ENCODE measurements at regions not wholly inside any gene's neighbourhood (a gene's known extent, or its start where the extent isn't known, plus 50 kb on each side); places are given as distances from the start of the nearest gene placed in this dataset.

DNA sequence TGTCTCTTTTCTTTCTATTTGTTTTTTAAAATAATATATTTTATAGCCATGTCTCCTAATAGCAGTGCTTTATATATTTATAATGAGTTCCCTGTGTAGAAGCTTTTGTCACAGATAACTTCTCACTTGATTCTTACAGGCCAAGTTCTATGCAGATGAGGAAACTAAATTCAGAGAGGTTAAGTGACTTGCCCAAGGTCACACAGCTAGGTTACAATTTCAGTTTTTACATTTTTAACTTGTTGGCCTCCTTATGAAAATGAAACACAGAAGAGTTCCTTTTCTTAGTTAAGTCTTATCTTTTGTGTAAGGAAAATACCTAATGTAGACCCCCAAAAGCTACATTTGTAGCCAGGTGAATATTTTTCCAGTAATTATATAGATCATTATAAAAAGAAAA, 83.3 kb upstream of the SOX2 start:
- TF ChIP-seq EGR1 (IDR thresholded peaks at IDR 0.05) = no peak
- no peak for TF ChIP-seq TAF1 (IDR thresholded peaks at IDR 0.05; ENCODE audit: low read depth)
- TF ChIP-seq EP300 (IDR thresholded peaks at IDR 0.05; ENCODE audit: borderline replicate concordance) = no peak
- TF ChIP-seq, protein P1, sequence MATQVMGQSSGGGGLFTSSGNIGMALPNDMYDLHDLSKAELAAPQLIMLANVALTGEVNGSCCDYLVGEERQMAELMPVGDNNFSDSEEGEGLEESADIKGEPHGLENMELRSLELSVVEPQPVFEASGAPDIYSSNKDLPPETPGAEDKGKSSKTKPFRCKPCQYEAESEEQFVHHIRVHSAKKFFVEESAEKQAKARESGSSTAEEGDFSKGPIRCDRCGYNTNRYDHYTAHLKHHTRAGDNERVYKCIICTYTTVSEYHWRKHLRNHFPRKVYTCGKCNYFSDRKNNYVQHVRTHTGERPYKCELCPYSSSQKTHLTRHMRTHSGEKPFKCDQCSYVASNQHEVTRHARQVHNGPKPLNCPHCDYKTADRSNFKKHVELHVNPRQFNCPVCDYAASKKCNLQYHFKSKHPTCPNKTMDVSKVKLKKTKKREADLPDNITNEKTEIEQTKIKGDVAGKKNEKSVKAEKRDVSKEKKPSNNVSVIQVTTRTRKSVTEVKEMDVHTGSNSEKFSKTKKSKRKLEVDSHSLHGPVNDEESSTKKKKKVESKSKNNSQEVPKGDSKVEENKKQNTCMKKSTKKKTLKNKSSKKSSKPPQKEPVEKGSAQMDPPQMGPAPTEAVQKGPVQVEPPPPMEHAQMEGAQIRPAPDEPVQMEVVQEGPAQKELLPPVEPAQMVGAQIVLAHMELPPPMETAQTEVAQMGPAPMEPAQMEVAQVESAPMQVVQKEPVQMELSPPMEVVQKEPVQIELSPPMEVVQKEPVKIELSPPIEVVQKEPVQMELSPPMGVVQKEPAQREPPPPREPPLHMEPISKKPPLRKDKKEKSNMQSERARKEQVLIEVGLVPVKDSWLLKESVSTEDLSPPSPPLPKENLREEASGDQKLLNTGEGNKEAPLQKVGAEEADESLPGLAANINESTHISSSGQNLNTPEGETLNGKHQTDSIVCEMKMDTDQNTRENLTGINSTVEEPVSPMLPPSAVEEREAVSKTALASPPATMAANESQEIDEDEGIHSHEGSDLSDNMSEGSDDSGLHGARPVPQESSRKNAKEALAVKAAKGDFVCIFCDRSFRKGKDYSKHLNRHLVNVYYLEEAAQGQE (IDR thresholded peaks at IDR 0.05; ENCODE audit: low read depth) = no peak
- TF ChIP-seq CEBPB (IDR thresholded peaks at IDR 0.05) = no peak
